Epithelial cell of esophagus (primary cell): ENCODE measurements at regions not wholly inside any gene's neighbourhood (a gene's known extent, or its start where the extent isn't known, plus 50 kb on each side); places are given as distances from the start of the nearest gene placed in this dataset.

Source experiments
- DNase-seq: peaks from one replicate; pipeline ENCODE4 v3.0.0; 2010; ENCODE audit warnings: low read depth
- H3K4me3 ChIP-seq: 2 replicates; pipeline ENCODE4 v1.5.1; 2011; ENCODE audit warnings: mild to moderate bottlenecking, low read length, control low read depth
- CTCF ChIP-seq: IDR thresholded peaks from 2 replicates; pipeline ENCODE4 v1.5.1; 2011; ENCODE audit warnings: low read depth, mild to moderate bottlenecking, low read length, control low read depth, inconsistent platforms; ENCODE audit not compliant: insufficient read depth; ENCODE audit errors: missing control alignments

- DNase-seq, result no peak
- no peak overlapping the region for H3K4me3 ChIP-seq
- TF ChIP-seq CTCF, result no peak
Observed at GRCh38 chr4:177070533-177071058, 239.1 kb upstream of the NEIL3 start.

- no peak overlapping the region for H3K4me3 ChIP-seq
- TF ChIP-seq CTCF, result no peak
- DNase-seq, result no peak
Observed at GRCh38 chr4:177077095-177077971, 232.3 kb upstream of the NEIL3 start.

GRCh38 chr4:177079327-177079726, 230.3 kb upstream of the NEIL3 start:
- DNase-seq, result peak; percentile 3

GRCh38 chr4:177080388-177080787, 229.3 kb upstream of the NEIL3 start:
- DNase-seq, result no peak
- TF ChIP-seq CTCF, result no peak
- no peak overlapping the region for H3K4me3 ChIP-seq

More at GRCh38 chr4:177079327-177079726, 230.3 kb upstream of the NEIL3 start:
- H3K4me3 ChIP-seq, result no peak overlapping the region
- TF ChIP-seq CTCF, result no peak

GRCh38 chr4:177087060-177087459, 222.6 kb upstream of the NEIL3 start:
- H3K4me3 ChIP-seq, result no peak overlapping the region
- DNase-seq, result no peak
- TF ChIP-seq CTCF, result no peak

- DNase-seq, result no peak
- H3K4me3 ChIP-seq, result no peak overlapping the region
- TF ChIP-seq CTCF, result no peak
Observed at GRCh38 chr4:177087499-177087898, 222.2 kb upstream of the NEIL3 start.
